ENCODE measurements at regions not wholly inside any gene's neighbourhood (a gene's known extent, or its start where the extent isn't known, plus 50 kb on each side); places are given as distances from the start of the nearest gene placed in this dataset.
A peak's percentile ranks its signal among the peaks of the same experiment; 100 is the strongest.
"Not testable (repeated sequence)": the region's sequence is repeated elsewhere in the genome, so short reads cannot be mapped to it uniquely, and the experiment has no call there.

GRCh38 chr1:184851822-184852746 is 97.4 kb upstream of the EDEM3 start:
- no peak for DNase-seq

GRCh38 chr1:184843732-184844495 is 89.3 kb upstream of the EDEM3 start:
- DNase-seq: no peak

- no peak for DNase-seq
Measured at GRCh38 chr1:184840596-184840995, 85.9 kb upstream of the EDEM3 start.

- DNase-seq: peak; percentile 23 to 75
Measured at GRCh38 chr1:184838504-184838951, 83.9 kb upstream of the EDEM3 start.

GRCh38 chr1:184836934-184837895 is 82.6 kb upstream of the EDEM3 start:
- peak; percentile 34 to 70 for DNase-seq

GRCh38 chr1:184836141-184836540 is 81.5 kb upstream of the EDEM3 start:
- no peak for DNase-seq

- DNase-seq: not testable (repeated sequence)
Measured at GRCh38 chr1:184833994-184834393, 79.3 kb upstream of the EDEM3 start.

- no peak for DNase-seq
Measured at GRCh38 chr1:184832517-184832916, 77.9 kb upstream of the EDEM3 start.

- DNase-seq: not testable (repeated sequence)
Measured at GRCh38 chr1:184829496-184829895, 74.8 kb upstream of the EDEM3 start.

GRCh38 chr1:184828369-184828717 is 73.7 kb upstream of the EDEM3 start:
- no peak for DNase-seq

GRCh38 chr1:184827600-184828368 is 73.1 kb upstream of the EDEM3 start:
- DNase-seq: peak in 1 of 2 experiments; percentile 10

GRCh38 chr1:184826001-184826400 is 71.3 kb upstream of the EDEM3 start:
- no peak for DNase-seq

- DNase-seq: no peak
Measured at GRCh38 chr1:184825571-184825970, 70.9 kb upstream of the EDEM3 start.

- DNase-seq: no peak
Measured at GRCh38 chr1:184824691-184825323, 70.1 kb upstream of the EDEM3 start.

GRCh38 chr1:184823080-184823479 is 68.4 kb upstream of the EDEM3 start:
- no peak for DNase-seq

GRCh38 chr1:184822267-184822666 is 67.6 kb upstream of the EDEM3 start:
- no peak for DNase-seq

GRCh38 chr1:184821658-184822057 is 67.0 kb upstream of the EDEM3 start:
- DNase-seq: no peak

- no peak for DNase-seq
Measured at GRCh38 chr1:184820956-184821355, 66.3 kb upstream of the EDEM3 start.

- DNase-seq: no peak
Measured at GRCh38 chr1:184820218-184820750, 65.6 kb upstream of the EDEM3 start.

GRCh38 chr1:184818646-184819045 is 64.0 kb upstream of the EDEM3 start:
- DNase-seq: no peak

- DNase-seq: not testable (repeated sequence)
Measured at GRCh38 chr1:184817003-184817402, 62.3 kb upstream of the EDEM3 start.
